Kidney (tissue), 13 donors: ENCODE measurements at regions not wholly inside any gene's neighbourhood (a gene's known extent, or its start where the extent isn't known, plus 50 kb on each side); places are given as distances from the start of the nearest gene placed in this dataset.
"Not testable (repeated sequence)": the region's sequence is repeated elsewhere in the genome, so short reads cannot be mapped to it uniquely, and the experiment has no call there.

Experiments used
- DNase-seq, 5 donors: peaks; one replicate each; pipeline ENCODE4 v3.0.0-alpha.2; 2013 to 2020
- FAIRE-seq: peaks from 2 replicates; lab custom pipeline; 2012; peaks lifted over from hg19 to GRCh38; lab: Jason Lieb, UNC
- H3K27ac ChIP-seq, 2 donors: one replicate each; pipeline ENCODE4 v1.7.0; 2013; ENCODE audit warnings: low read depth in 2 of 2, low read length in 2 of 2, inconsistent platforms in 1 of 2
- H3K27me3 ChIP-seq: one replicate; pipeline ENCODE4 v1.7.1; 2013; ENCODE audit warnings: low read length, inconsistent platforms; ENCODE audit not compliant: control insufficient read depth, insufficient read depth
- H3K36me3 ChIP-seq, 3 donors: one replicate each; pipeline versions ENCODE4 v1.7.0 to v1.7.1; 2013; ENCODE audit warnings: low read length in 3 of 3, control low read depth in 1 of 3, inconsistent platforms in 1 of 3; ENCODE audit not compliant: insufficient read depth in 3 of 3, control insufficient read depth in 2 of 3
- H3K4me1 ChIP-seq, 3 donors: one replicate each; pipeline versions ENCODE4 v1.7.0 to v1.7.1; 2013; ENCODE audit warnings: low read length in 3 of 3, inconsistent platforms in 1 of 3, low read depth in 1 of 3; ENCODE audit not compliant: control insufficient read depth in 2 of 3, insufficient read depth in 2 of 3
- H3K4me3 ChIP-seq, 3 donors: one replicate each; pipeline versions ENCODE4 v1.7.0 to v1.8.1; 2013; ENCODE audit warnings: low read length in 3 of 3, control low read depth in 1 of 3, inconsistent platforms in 1 of 3
- H3K9ac ChIP-seq, 3 donors: one replicate each; pipeline versions ENCODE4 v1.7.0 to v1.7.1; 2013; ENCODE audit warnings: low read length in 3 of 3, control low read depth in 1 of 3, inconsistent platforms in 1 of 3
- H3K9me3 ChIP-seq, 3 donors: one replicate each; pipeline versions ENCODE4 v1.7.0 to v1.7.1; 2013; ENCODE audit warnings: low read length in 3 of 3, control low read depth in 1 of 3, inconsistent platforms in 1 of 3; ENCODE audit not compliant: control insufficient read depth in 2 of 3, insufficient read depth in 1 of 3
- intact Hi-C: fragments of 100-400 bp; cut with DNase I; formaldehyde crosslinking; loops from one replicate; pipeline ENCODE4 v1.11.1; 2022
- TF ChIP-seq, protein P1 (sequence below): IDR thresholded peaks from 3 replicates; pipeline ENCODE4 v1.5.1; 2012; ENCODE audit warnings: mild to moderate bottlenecking, moderate library complexity, borderline replicate concordance; ENCODE audit not compliant: insufficient read depth; ENCODE audit errors: extremely low read depth
- donor health status: control.
- donor health status: control.
- donor health status: control.
- donor health status: control.
- donor health status: control.
- donor health status: DM: yes; HTN: yes; CAD: no.
- donor health status: Normal renal cell carcinoma (clear cell type).

DNA sequence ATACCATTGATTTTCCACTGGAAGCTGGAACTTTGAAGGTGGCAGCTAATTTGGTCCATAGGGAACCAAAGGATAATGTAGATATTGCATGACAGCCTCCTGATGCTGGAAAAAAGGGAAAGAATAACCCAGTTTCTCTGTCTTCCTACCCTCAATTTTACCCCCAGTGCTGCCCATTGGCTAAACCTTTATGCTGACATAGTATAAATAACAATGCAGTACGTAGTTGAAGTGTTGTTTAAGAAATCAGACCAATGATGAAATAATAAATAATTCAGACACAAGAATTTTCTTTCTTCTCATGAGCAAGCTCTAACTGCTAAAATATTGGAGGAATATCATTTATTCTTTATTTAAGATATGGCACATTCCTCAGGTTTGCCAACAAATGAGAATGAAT, 843.4 kb downstream of the EPHA3 start:
- no peak overlapping the region for H3K4me3 ChIP-seq
- TF ChIP-seq, protein P1, sequence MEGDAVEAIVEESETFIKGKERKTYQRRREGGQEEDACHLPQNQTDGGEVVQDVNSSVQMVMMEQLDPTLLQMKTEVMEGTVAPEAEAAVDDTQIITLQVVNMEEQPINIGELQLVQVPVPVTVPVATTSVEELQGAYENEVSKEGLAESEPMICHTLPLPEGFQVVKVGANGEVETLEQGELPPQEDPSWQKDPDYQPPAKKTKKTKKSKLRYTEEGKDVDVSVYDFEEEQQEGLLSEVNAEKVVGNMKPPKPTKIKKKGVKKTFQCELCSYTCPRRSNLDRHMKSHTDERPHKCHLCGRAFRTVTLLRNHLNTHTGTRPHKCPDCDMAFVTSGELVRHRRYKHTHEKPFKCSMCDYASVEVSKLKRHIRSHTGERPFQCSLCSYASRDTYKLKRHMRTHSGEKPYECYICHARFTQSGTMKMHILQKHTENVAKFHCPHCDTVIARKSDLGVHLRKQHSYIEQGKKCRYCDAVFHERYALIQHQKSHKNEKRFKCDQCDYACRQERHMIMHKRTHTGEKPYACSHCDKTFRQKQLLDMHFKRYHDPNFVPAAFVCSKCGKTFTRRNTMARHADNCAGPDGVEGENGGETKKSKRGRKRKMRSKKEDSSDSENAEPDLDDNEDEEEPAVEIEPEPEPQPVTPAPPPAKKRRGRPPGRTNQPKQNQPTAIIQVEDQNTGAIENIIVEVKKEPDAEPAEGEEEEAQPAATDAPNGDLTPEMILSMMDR, result no peak
- H3K9ac ChIP-seq, result no peak overlapping the region
- H3K27me3 ChIP-seq, result no peaks in the 10 kb centered on the region
- H3K4me1 ChIP-seq, result peaks cover 0 to 3% (median 0%) of the 10 kb centered on the region in 3 donors
- H3K36me3 ChIP-seq, result no peaks in the 10 kb centered on the region
- DNase-seq (no peak), FAIRE-seq (no peak)
- intact Hi-C loops, result no loop called here
- H3K9me3 ChIP-seq, result no peaks in the 10 kb centered on the region
- H3K27ac ChIP-seq, result no peak overlapping the region

DNA sequence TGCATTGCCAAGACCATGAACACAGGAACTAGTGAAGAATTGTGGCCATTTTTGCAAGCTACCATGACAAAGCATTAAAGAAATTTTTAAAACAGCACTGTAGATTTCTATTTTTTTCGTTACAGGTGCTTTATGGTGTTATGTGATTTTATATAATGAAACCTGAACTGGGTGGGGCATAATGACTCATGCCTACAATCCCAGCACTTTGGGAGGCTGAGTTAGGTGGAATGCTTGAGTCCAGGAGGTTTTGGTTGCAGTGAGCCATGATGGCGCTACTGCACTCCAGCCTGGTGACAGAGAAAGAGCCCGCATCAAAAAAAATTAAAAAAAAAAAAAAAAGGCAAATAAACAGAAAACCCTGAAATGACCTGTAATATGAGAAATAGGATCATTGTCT, 846.7 kb downstream of the EPHA3 start:
- intact Hi-C loops, result no loop called here
- Histone ChIP-seq H3K27me3 (no peaks in the 10 kb centered on the region), H3K9ac (no peak overlapping the region), H3K4me1 (no peaks in the 10 kb centered on the region), H3K9me3 (no peaks in the 10 kb centered on the region), H3K4me3 (no peak overlapping the region), H3K27ac (no peak overlapping the region), H3K36me3 (no peaks in the 10 kb centered on the region)
- TF ChIP-seq, protein P1, result no peak
- no peak for DNase-seq
- no peak for FAIRE-seq

DNA sequence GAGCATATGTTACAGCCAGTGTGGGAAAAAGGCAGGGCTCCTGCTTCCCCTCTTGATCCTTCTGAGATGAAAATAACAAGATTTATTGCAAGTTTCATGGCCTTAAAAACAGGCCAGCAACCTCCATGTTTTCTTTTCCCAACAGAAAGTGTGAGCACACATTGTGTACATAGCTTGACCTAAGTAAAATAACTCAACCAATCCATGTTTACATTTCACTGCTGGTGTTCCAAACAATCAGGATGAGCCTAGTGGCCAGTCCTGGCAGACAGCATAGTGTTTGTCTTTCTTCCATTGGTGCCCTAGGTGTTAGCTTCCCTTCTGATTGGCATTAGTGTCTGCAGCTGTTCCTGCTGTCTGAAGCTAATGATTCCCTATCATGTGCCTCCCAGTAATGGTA, 847.7 kb downstream of the EPHA3 start:
- DNase-seq, result peak in 4 of 5 donors; percentile 44 to 79 (median 58)
- TF ChIP-seq, protein P1, result no peak
- Histone ChIP-seq H3K27ac (no peak overlapping the region), H3K36me3 (no peaks in the 10 kb centered on the region), H3K4me1 (no peaks in the 10 kb centered on the region), H3K27me3 (no peaks in the 10 kb centered on the region), H3K9me3 (no peaks in the 10 kb centered on the region), H3K4me3 (no peak overlapping the region), H3K9ac (no peak overlapping the region)
- FAIRE-seq, result no peak
- intact Hi-C loops, result no loop called here

DNA sequence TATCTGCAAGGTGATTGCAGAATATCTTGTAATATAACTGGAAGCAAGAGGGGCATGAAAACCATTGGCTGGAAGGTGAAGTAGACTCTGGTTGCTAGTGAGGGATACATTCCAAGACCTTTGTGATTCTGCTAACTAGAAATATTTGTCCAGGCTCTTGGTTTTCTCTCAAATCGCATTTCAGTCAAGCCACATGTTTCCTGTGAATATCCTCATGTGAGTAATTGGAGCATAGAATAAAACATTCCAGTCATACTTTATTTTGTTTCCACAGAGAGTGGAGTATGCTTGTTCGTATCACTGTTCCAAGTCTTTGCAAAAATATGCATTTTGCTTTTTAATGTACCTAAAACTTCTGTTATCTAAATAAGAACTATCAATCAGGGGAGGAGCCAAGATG, 850.0 kb downstream of the EPHA3 start:
- H3K27me3 ChIP-seq, result no peaks in the 10 kb centered on the region
- no peaks in the 10 kb centered on the region for H3K9me3 ChIP-seq
- intact Hi-C loops, result no loop called here
- H3K4me1 ChIP-seq, result no peaks in the 10 kb centered on the region
- H3K36me3 ChIP-seq, result no peaks in the 10 kb centered on the region
- DNase-seq, result peak in 1 of 5 donors; percentile 4
- FAIRE-seq, result no peak
- H3K27ac ChIP-seq, result no peak overlapping the region
- no peak overlapping the region for H3K4me3 ChIP-seq
- TF ChIP-seq, protein P1, result no peak
- no peak overlapping the region for H3K9ac ChIP-seq

DNA sequence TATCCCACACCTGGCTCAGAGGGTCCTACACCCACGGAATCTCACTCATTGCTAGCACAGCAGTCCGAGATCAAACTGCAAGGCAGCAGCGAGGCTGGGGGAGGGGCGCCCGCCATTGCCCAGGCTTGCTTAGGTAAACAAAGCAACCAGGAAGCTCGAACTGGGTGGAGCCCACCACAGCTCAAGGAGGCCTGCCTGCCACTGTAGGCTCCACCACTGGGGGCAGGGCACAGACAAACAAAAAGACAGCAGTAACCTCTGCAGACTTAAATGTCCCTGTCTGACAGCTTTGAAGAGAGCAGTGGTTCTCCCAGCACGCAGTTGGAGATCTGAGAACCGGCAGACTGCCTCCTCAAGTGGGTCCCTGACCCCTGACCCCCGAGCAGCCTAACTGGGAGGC, 850.7 kb downstream of the EPHA3 start:
- H3K9ac ChIP-seq, H3K4me3 ChIP-seq, H3K27ac ChIP-seq, H3K36me3 ChIP-seq, intact Hi-C loops, H3K4me1 ChIP-seq, H3K9me3 ChIP-seq, DNase-seq, FAIRE-seq, H3K27me3 ChIP-seq: not testable (repeated sequence)
